ENCODE measurements at regions not wholly inside any gene's neighbourhood (a gene's known extent, or its start where the extent isn't known, plus 50 kb on each side); places are given as distances from the start of the nearest gene placed in this dataset.

DNA sequence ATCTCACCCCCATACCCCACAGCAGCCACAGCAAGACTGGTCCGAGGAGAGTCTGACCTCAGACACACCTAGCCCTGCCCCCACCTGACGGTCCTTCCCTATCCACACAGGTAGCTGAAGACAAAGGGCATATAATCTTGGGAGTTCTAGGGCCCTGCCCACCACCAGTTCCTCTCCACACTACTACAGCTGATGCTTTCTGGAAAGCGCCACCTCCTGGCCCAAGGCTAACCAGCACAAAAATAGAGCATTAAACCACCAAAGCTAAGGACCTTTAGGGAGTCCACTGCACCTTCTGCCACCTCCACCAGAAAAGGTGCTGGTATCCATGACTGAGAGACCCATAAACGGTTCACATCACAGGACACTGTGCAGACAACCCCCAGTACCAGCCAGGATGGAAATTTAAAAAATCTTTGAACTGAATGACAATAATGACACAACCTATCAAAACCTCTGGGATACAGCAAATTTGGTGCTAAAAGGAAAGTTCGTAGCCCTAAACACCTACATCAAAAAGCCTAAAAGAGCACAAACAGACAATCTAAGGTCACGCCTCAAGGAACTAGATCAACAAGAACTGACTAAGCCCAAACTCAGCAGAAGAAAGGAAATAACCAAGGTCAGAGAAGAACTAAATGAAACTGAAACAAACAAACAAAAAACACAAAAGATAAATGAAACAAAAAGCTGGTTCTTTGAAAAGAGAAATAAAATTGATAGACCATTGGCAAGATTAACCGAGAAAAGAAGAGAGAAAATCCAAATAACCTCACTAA lies 122.1 kb upstream of the TPRG1 start:
- no peak for DNase-seq (ENCODE audit: low spot score)

GRCh38 chr3:189053322-189053721 lies 118.4 kb upstream of the TPRG1 start:
- DNase-seq (ENCODE audit: low spot score), result no peak

DNA sequence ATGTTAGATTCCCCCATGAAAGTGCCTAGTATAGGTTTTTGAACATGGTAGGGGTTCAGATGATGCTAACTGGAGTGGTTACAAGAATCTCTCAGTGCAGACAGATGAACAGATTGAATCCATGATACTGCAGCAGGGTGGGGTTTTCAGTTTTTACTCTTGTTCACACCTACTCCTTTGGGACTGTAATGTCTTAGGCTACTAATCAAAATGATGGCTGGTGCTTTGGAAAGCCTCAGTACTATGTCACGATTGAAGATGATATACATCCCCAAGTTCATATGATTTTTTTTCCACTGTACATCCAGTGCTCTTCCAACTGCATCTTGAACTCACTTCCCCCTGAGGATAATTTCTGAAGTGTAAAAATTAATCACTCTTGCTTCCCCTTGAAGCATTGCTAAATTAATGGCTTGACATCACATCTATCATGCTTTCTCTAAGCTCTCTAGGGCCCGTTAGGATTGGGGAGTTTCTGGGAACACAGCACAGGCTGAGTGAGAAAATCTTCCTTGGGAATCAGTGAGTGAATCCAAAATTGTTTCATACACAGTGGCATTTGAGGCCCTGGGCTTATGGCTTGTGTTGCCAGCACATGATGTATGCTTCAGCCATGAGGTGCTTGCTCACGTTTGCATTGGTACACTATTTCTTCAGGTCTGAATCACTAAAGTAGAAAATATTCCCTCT lies 115.0 kb upstream of the TPRG1 start:
- no peak for DNase-seq (ENCODE audit: low spot score)

- DNase-seq (ENCODE audit: low spot score), result no peak
Observed at GRCh38 chr3:189057369-189057768, 114.4 kb upstream of the TPRG1 start.

GRCh38 chr3:189058071-189058470 lies 113.7 kb upstream of the TPRG1 start:
- DNase-seq (ENCODE audit: low spot score), result no peak

DNA sequence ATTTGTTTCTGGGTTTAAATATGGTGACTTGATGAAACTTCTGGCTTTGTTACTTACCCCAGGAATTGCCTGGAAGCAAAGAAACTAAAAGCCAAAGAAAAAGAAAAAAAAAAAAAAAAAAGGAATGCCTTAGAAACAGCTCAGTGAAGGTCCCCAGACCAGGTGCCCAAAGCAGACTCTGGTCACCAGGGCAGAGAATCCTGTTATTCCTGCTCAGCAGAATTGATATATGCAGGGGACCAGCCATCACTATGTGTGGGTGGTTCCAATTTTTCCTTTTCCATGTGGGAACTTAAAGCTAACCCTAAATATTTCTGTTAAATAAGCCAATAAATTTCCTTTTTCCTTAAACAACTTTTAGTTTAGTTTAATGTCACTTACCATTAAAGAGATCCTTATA lies 100.8 kb upstream of the TPRG1 start:
- no peak for DNase-seq (ENCODE audit: low spot score)

- no peak for DNase-seq (ENCODE audit: low spot score)
Observed at GRCh38 chr3:189071446-189071845, 100.3 kb upstream of the TPRG1 start.

DNA sequence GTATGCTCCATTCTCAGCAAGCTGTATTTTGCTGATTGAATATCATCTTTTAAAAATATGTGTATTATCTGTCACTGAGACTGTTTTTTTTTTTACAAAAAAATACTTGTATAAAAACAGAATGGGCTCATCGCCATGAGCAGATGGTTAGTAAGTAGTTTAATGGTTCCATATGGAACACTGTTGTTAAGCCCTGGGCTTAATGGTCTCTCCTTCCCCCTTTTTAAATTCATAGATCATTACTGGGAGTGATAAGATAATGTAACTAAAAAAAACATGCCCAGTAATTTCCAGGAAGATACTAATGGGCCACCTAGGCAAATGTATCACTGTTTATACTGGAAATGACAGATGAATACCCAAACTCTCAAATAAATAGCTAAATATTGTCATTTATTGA lies 95.3 kb upstream of the TPRG1 start:
- no peak for DNase-seq (ENCODE audit: low spot score)

DNA sequence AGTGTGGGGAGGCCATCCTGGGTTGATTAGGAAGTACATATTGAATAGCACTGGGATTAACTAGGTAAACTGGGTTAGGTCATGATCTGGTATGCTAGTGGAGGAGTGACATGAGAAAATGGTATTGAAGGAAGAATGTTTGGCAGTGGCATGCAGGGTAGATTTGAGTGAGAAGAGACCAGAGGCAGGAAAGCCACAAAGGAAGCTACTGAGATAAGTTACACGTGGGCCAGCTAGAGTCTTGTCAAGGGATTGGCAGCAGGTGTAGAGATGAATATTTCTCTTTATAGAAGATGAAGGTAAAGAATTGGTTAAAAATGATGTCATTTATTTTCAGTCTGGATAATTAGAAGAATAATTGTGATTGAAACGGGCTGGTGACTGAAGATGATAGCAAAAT lies 91.0 kb upstream of the TPRG1 start:
- no peak for DNase-seq (ENCODE audit: low spot score)

DNA sequence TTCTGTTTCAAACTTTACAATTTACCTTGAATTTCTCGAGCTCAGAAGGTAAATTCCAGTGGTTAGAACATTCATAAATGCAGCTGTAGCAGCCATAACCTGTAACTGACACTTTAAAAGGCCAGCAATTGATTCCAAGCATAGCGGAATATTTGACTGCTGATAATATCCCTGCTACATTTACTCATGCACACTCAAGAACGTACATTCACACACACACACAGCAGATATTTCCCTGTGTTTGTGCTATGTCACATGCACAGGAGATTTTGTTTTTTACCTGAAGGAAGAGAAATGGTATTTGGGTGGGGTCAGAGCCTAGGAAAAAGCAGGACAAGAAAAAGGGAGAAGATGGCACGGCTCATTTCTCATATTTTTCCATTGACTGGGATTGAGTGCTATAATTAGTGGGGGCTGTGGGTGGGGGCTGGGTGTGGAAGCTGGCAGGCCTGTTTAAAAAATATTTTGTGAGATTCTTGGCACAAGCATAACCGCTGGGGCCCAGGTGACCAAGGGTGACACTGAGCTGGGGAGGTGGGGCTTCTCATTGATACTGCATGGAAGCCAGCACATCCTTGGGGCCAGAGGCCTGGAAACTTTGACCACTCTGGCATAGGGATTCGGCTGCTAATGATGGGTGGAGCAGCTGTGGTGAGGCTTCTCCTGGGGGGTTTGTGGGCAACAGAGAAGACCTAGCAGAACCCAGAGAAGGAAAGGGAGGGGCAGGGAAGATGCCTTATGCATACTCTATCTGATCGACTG lies 88.9 kb upstream of the TPRG1 start:
- DNase-seq (ENCODE audit: low spot score), result no peak

- DNase-seq (ENCODE audit: low spot score), result no peak
Observed at GRCh38 chr3:189084620-189085019, 87.2 kb upstream of the TPRG1 start.

GRCh38 chr3:189092547-189092946 lies 79.2 kb upstream of the TPRG1 start:
- no peak for DNase-seq (ENCODE audit: low spot score)

GRCh38 chr3:189094539-189094938 lies 77.2 kb upstream of the TPRG1 start:
- DNase-seq (ENCODE audit: low spot score), result no peak

GRCh38 chr3:189096092-189096491 lies 75.7 kb upstream of the TPRG1 start:
- no peak for DNase-seq (ENCODE audit: low spot score)

DNA sequence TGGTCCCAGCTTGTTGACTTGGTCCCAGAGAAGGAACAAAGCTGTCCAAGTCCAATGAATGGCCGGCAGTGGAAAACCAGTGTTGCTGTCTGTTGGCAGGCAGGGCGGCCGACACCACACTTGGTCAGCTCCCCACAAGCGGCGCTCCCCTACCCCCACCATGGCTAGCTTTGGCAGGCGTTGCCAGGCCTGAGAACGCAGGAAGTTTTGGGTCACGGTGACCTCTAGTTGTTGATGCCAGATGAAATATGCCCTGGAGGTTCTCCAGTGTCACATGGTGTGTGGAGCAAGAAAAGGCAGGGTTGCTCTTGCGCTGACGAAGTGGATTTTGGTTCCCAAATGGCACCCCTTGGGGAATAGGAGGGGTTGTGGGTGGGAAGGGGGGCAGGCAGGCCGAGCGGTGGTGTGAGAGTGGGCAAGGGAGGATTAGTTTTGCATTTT lies 72.7 kb upstream of the TPRG1 start:
- no peak for DNase-seq (ENCODE audit: low spot score)

- DNase-seq (ENCODE audit: low spot score), result no peak
Observed at GRCh38 chr3:189099505-189100290, 72.1 kb upstream of the TPRG1 start.

- DNase-seq (ENCODE audit: low spot score), result no peak
Observed at GRCh38 chr3:189100866-189101265, 70.9 kb upstream of the TPRG1 start.

DNA sequence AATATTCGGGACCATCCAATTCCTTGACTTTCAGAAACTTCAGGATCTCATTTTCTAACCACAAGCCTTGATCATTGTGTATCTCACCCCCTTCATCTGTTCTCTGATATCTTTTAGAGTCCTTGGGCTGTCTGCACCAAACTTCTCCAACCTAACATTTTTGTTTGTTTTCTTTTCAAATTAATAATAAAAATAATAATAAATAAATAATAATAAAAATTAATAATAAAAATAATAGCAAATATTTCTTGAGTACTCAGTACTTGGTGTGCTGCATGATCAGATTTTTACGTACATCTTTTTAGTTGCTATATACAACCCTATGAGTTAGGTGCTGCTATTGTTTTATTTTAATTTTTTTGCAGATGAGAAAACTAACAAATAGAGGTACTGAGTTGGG lies 70.2 kb upstream of the TPRG1 start:
- no peak for DNase-seq (ENCODE audit: low spot score)

GRCh38 chr3:189103208-189103607 lies 68.6 kb upstream of the TPRG1 start:
- DNase-seq (ENCODE audit: low spot score), result no peak

DNA sequence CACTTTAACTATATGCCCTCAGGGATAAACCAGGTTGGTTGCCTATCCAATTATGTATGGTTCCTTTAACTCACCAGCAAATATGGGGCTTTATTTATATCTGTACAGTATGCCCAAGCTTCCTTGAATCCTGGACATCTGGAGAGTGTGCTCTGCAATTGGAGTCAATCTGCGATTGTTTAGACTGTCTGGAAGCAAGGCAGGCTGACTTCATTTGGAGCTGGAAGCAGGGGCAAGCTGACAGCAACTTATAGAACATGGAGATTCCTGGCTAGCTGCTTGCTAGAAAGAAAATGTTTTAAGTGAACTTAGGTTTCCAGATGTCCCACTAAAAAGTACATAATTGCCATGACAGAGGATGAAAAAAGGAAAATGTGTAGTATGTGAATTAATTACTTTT lies 63.7 kb upstream of the TPRG1 start:
- no peak for DNase-seq (ENCODE audit: low spot score)

GRCh38 chr3:189108735-189109134 lies 63.0 kb upstream of the TPRG1 start:
- no peak for DNase-seq (ENCODE audit: low spot score)

DNA sequence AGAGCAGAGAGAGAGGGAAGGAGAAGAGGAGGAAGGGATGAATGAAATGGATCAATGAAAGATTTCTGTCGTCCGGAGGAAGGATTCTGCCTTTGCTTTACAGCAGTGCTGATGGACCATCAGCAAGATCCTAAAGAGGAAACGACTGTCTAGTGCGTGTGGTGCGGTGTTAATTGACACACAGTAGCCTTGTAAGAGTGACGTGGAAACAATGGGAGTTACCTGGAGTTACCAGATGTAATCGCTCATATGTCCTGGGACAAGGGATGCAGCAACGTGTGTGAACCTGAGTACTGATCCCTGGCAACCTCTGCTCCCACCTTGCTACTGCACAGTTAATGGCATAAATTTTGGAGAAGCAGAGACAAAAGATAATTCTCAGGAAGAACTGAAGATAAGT lies 62.6 kb upstream of the TPRG1 start:
- DNase-seq (ENCODE audit: low spot score), result no peak
